Endothelial cell of umbilical vein (primary cell): ENCODE measurements at regions not wholly inside any gene's neighbourhood (a gene's known extent, or its start where the extent isn't known, plus 50 kb on each side); places are given as distances from the start of the nearest gene placed in this dataset.

Experiments
- BruUV-seq: library from RNA; stranded (reverse); fragments of 400-500 nt; replicated peaks from 2 replicates; lab custom pipeline; 2021; lab: Mats Ljungman, UMichigan
- CTCF ChIA-PET: fragments of 300-600, 350-600 bp; sonication (Branson Sonifier 250); formaldehyde crosslinking; loops from one replicate; lab custom pipeline; 2021; ENCODE audit warnings: antibody characterized with exemption, inconsistent platforms; lab: Charles Lee
- POLR2A ChIA-PET: fragments of 300-600, 350-600 bp; sonication (Branson Sonifier 250); formaldehyde crosslinking; loops from one replicate; lab custom pipeline; 2021; ENCODE audit warnings: antibody characterized with exemption, inconsistent platforms; lab: Charles Lee
- DNase-seq: peaks from one replicate; pipeline ENCODE4 v3.0.0-alpha.2; 2011; ENCODE audit warnings: low read depth, low spot score
- FAIRE-seq: peaks from 2 replicates; lab custom pipeline; 2011; peaks lifted over from hg19 to GRCh38; lab: Jason Lieb, UNC
- H2AFZ ChIP-seq: 2 replicates; pipeline ENCODE4 v1.6.0; 2012; ENCODE audit warnings: low read depth, low read length, control low read depth, inconsistent platforms
- H3K27ac ChIP-seq: 2 replicates; pipeline ENCODE4 v1.5.1; 2011; ENCODE audit warnings: low read depth, mild to moderate bottlenecking, control low read depth, low read length, moderate library complexity; ENCODE audit not compliant: insufficient read depth
- H3K27me3 ChIP-seq, 2 experiments: 2 replicates each; pipeline versions ENCODE4 v1.6.0 to v1.6.1; 2011; ENCODE audit warnings: low read length in 2 of 2, mixed read lengths in 1 of 2; ENCODE audit not compliant: control insufficient read depth in 2 of 2, insufficient read depth in 2 of 2
- H3K36me3 ChIP-seq, 2 experiments: 2 replicates in 1 of 2; 3 replicates in 1 of 2; pipeline ENCODE4 v1.5.1; 2011; ENCODE audit warnings: low read length in 2 of 2, mild to moderate bottlenecking in 1 of 2, moderate library complexity in 1 of 2; ENCODE audit not compliant: control insufficient read depth in 2 of 2, insufficient read depth in 2 of 2; ENCODE audit errors: extremely low read depth in 1 of 2
- H3K4me1 ChIP-seq: 3 replicates; pipeline ENCODE4 v1.5.1; 2011; ENCODE audit warnings: mild to moderate bottlenecking, low read length; ENCODE audit not compliant: control insufficient read depth, insufficient read depth; ENCODE audit errors: extremely low read depth
- H3K4me2 ChIP-seq: 2 replicates; pipeline ENCODE4 v1.6.1; 2011; ENCODE audit warnings: low read length, control low read depth, mixed read lengths; ENCODE audit not compliant: insufficient read depth
- H3K4me3 ChIP-seq, 3 experiments: fragments of 200-600 bp in 1 of 3; sonication (generic), shearing (Covaris generic) in 1 of 3; replicated peaks in 1 of 3; 2 replicates each; pipeline ENCODE4 v1.5.1; 2011 to 2016; ENCODE audit warnings: control low read depth in 3 of 3, low read length in 3 of 3, mild to moderate bottlenecking in 2 of 3, inconsistent platforms in 1 of 3, low read depth in 1 of 3, moderate library complexity in 1 of 3; ENCODE audit not compliant: insufficient read depth in 1 of 3
- H3K79me2 ChIP-seq: 2 replicates; pipeline ENCODE4 v1.6.0; 2012; ENCODE audit warnings: low read length, inconsistent platforms; ENCODE audit not compliant: control insufficient read depth, insufficient read depth
- H3K9ac ChIP-seq: replicated peaks from 2 replicates; pipeline ENCODE3; 2011; ENCODE audit warnings: low read length, control low read depth; ENCODE audit not compliant: insufficient read depth; ENCODE audit errors: extremely low read depth
- H3K9me1 ChIP-seq: replicated peaks from 3 replicates; pipeline ENCODE4 v1.6.0; 2011; ENCODE audit warnings: mild to moderate bottlenecking, low read length; ENCODE audit not compliant: control insufficient read depth, insufficient read depth; ENCODE audit errors: extremely low read depth
- H3K9me3 ChIP-seq: replicated peaks from 2 replicates; pipeline ENCODE4 v1.5.1; 2012; ENCODE audit warnings: low read length, inconsistent platforms; ENCODE audit not compliant: control insufficient read depth, insufficient read depth
- H4K20me1 ChIP-seq: replicated peaks from 2 replicates; pipeline ENCODE3; 2011; ENCODE audit warnings: mild to moderate bottlenecking, low read length; ENCODE audit not compliant: control insufficient read depth, insufficient read depth; ENCODE audit errors: extremely low read depth
- EZH2 ChIP-seq: IDR thresholded peaks from 2 replicates; pipeline ENCODE4 v1.6.1; 2012; ENCODE audit warnings: borderline replicate concordance, low read depth, mild to moderate bottlenecking, moderate library complexity, low read length, inconsistent platforms; ENCODE audit not compliant: severe bottlenecking
- FOS ChIP-seq: IDR thresholded peaks from 2 replicates; pipeline ENCODE4 v1.6.1; 2011; ENCODE audit warnings: mild to moderate bottlenecking, low read length, moderate library complexity, borderline replicate concordance; ENCODE audit not compliant: insufficient read depth
- GATA2 ChIP-seq: IDR thresholded peaks from 2 replicates; pipeline ENCODE4 v1.7.0; 2011; ENCODE audit warnings: low read depth, mild to moderate bottlenecking, moderate library complexity, mixed read lengths, low read length; ENCODE audit not compliant: insufficient read length, insufficient read depth
- JUN ChIP-seq: IDR thresholded peaks from 2 replicates; pipeline ENCODE4 v1.6.1; 2011; ENCODE audit warnings: borderline replicate concordance, low read depth; ENCODE audit not compliant: insufficient read length, insufficient read depth
- MYC ChIP-seq: IDR thresholded peaks from one replicate; pipeline ENCODE4 v1.6.1; 2011; ENCODE audit warnings: mild to moderate bottlenecking, low read depth, low read length
- POLR2A ChIP-seq: IDR thresholded peaks from 2 replicates; pipeline ENCODE4 v1.6.1; 2012; ENCODE audit warnings: low read depth, mild to moderate bottlenecking, control low read depth, low read length
- POLR2AphosphoS5 ChIP-seq: IDR thresholded peaks from 2 replicates; pipeline ENCODE4 v1.6.1; 2012; ENCODE audit warnings: low read depth, mild to moderate bottlenecking, control low read depth, low read length, moderate library complexity; ENCODE audit not compliant: insufficient read depth
- dilution Hi-C: fragments of 300-500 bp; cut with MboI; formaldehyde crosslinking; loops from one replicate; pipeline ENCODE4 v1.15.0; 2019; ENCODE audit warnings: low sequenced_read_pairs; ENCODE audit not compliant: extremely low pct_ligation_motif_present
- intact Hi-C: fragments of 100-400 bp; cut with micrococcal nuclease; formaldehyde crosslinking; loops from one replicate; pipeline ENCODE4 v1.10.0; 2022
- TF ChIP-seq, protein P1 (sequence below), 2 donors: IDR thresholded peaks; 1 replicate in 1 of 2; 2 replicates in 1 of 2; pipeline ENCODE4 v1.5.1; 2011; ENCODE audit warnings: low read length in 2 of 2, mild to moderate bottlenecking in 2 of 2, moderate library complexity in 2 of 2, control low read depth in 1 of 2, inconsistent platforms in 1 of 2, low read depth in 1 of 2; ENCODE audit not compliant: insufficient read depth in 1 of 2; ENCODE audit errors: extremely low read depth in 1 of 2
- TF ChIP-seq, protein P2 (sequence below): IDR thresholded peaks from 2 replicates; pipeline ENCODE4 v1.6.1; 2011; ENCODE audit not compliant: insufficient read depth, insufficient read length

DNA sequence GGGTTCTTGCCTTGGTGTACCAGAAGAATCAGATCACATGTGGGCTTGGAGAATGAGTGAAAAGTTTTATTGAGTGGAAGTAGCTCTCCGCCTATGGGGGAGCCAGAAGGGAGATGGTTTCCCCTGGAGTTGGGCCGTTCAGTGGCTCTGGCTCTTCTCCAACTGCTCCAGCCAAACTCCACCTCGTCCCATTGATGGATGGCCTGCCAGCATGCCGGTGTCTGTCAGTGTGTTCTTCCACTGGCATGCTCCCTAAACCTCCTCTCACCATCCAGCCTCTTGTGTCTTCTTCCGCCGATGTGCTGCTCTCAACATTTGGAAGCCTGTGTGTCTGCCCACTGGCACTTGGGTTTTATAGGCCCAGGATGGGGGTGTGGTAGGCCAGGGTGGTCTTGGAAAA is 119.4 kb downstream of the MAP3K21 start:
- no peaks in the 10 kb centered on the region for H3K9me1 ChIP-seq
- H3K4me3 ChIP-seq = no peak overlapping the region
- POLR2A ChIA-PET = no interaction called here
- no TSS peak for BruUV-seq
- no peak for FAIRE-seq
- no peak overlapping the region for H3K27ac ChIP-seq
- no peak overlapping the region for H2AFZ ChIP-seq
- no peak overlapping the region for H3K4me2 ChIP-seq
- H3K79me2 ChIP-seq = no peaks in the 10 kb centered on the region
- H3K4me1 ChIP-seq = no peaks in the 10 kb centered on the region
- H3K9ac ChIP-seq = no peak overlapping the region
- no peaks in the 10 kb centered on the region for H3K27me3 ChIP-seq
- H4K20me1 ChIP-seq = no peaks in the 10 kb centered on the region
- H3K9me3 ChIP-seq = no peaks in the 10 kb centered on the region
- no peak for DNase-seq
- CTCF ChIA-PET = no interaction called here
- dilution Hi-C loops (no loop called here), intact Hi-C loops (no loop called here)
- H3K36me3 ChIP-seq = no peaks in the 10 kb centered on the region
- TF ChIP-seq EZH2 = no peak
- no peak for TF ChIP-seq POLR2AphosphoS5
- no peak for TF ChIP-seq JUN
- TF ChIP-seq, protein P1, sequence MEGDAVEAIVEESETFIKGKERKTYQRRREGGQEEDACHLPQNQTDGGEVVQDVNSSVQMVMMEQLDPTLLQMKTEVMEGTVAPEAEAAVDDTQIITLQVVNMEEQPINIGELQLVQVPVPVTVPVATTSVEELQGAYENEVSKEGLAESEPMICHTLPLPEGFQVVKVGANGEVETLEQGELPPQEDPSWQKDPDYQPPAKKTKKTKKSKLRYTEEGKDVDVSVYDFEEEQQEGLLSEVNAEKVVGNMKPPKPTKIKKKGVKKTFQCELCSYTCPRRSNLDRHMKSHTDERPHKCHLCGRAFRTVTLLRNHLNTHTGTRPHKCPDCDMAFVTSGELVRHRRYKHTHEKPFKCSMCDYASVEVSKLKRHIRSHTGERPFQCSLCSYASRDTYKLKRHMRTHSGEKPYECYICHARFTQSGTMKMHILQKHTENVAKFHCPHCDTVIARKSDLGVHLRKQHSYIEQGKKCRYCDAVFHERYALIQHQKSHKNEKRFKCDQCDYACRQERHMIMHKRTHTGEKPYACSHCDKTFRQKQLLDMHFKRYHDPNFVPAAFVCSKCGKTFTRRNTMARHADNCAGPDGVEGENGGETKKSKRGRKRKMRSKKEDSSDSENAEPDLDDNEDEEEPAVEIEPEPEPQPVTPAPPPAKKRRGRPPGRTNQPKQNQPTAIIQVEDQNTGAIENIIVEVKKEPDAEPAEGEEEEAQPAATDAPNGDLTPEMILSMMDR (IDR thresholded peaks at IDR 0.05; ENCODE audit: extremely low read depth in 1 of 2, insufficient read depth in 1 of 2, low read depth in 1 of 2, low read length in 2 of 2) = no peak
- TF ChIP-seq POLR2A = no peak
- TF ChIP-seq GATA2 = no peak
- TF ChIP-seq FOS = no peak
- TF ChIP-seq, protein P2, sequence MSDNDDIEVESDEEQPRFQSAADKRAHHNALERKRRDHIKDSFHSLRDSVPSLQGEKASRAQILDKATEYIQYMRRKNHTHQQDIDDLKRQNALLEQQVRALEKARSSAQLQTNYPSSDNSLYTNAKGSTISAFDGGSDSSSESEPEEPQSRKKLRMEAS = no peak
- TF ChIP-seq MYC = no peak
